H9 (cell line): ENCODE measurements at regions not wholly inside any gene's neighbourhood (a gene's known extent, or its start where the extent isn't known, plus 50 kb on each side); places are given as distances from the start of the nearest gene placed in this dataset.

Experiments
- DNase-seq: peaks from one replicate; pipeline ENCODE4 v3.0.0-alpha.2; 2017
- H2AFZ ChIP-seq: one replicate; pipeline ENCODE4 v1.6.1; 2013; ENCODE audit warnings: mild to moderate bottlenecking, low read length, control low read depth, moderate library complexity
- H2AK5ac ChIP-seq: 2 replicates; pipeline ENCODE4 v1.6.1; 2013; ENCODE audit warnings: low read length, control low read depth, mixed read lengths; ENCODE audit not compliant: insufficient read length
- H2BK120ac ChIP-seq: one replicate; pipeline ENCODE4 v1.6.1; 2013; ENCODE audit warnings: low read depth, mild to moderate bottlenecking, low read length, control low read depth, inconsistent platforms; ENCODE audit not compliant: poor library complexity, severe bottlenecking
- H2BK12ac ChIP-seq: 2 replicates; pipeline ENCODE4 v1.6.1; 2013; ENCODE audit warnings: low read length, control low read depth, mixed read lengths, low read depth; ENCODE audit not compliant: insufficient read length
- H2BK15ac ChIP-seq: 2 replicates; pipeline ENCODE4 v1.6.1; 2013; ENCODE audit warnings: low read depth, low read length, control low read depth
- H2BK20ac ChIP-seq: one replicate; pipeline ENCODE4 v1.6.1; 2013; ENCODE audit warnings: low read depth, mild to moderate bottlenecking, low read length, control low read depth, inconsistent platforms; ENCODE audit not compliant: poor library complexity, severe bottlenecking
- H2BK5ac ChIP-seq: 2 replicates; pipeline ENCODE4 v1.6.1; 2013; ENCODE audit warnings: low read length, control low read depth, mixed read lengths; ENCODE audit not compliant: insufficient read length
- H3K14ac ChIP-seq: 2 replicates; pipeline ENCODE4 v1.6.1; 2013; ENCODE audit warnings: low read length, control low read depth; ENCODE audit not compliant: insufficient read depth
- H3K18ac ChIP-seq: 2 replicates; pipeline ENCODE4 v1.6.1; 2013; ENCODE audit warnings: low read depth, mild to moderate bottlenecking, mixed read lengths, low read length, control low read depth; ENCODE audit not compliant: insufficient read length
- H3K23ac ChIP-seq: 2 replicates; pipeline ENCODE4 v1.6.1; 2013; ENCODE audit warnings: low read length, control low read depth, mixed read lengths, low read depth; ENCODE audit not compliant: insufficient read length
- H3K23me2 ChIP-seq: 2 replicates; pipeline ENCODE4 v1.6.1; 2013; ENCODE audit warnings: low read depth, mild to moderate bottlenecking, mixed read lengths, low read length, control low read depth; ENCODE audit not compliant: insufficient read length, poor library complexity, severe bottlenecking
- H3K27ac ChIP-seq: 2 replicates; pipeline ENCODE4 v1.5.1; 2013; ENCODE audit warnings: low read length, control low read depth, mixed read lengths, low read depth; ENCODE audit not compliant: insufficient read length
- H3K27me3 ChIP-seq: 2 replicates; pipeline ENCODE4 v1.6.1; 2013; ENCODE audit warnings: low read length, control low read depth, inconsistent platforms; ENCODE audit not compliant: insufficient read depth
- H3K4ac ChIP-seq: 2 replicates; pipeline ENCODE4 v1.6.1; 2013; ENCODE audit warnings: low read depth, mild to moderate bottlenecking, control low read depth, inconsistent platforms, low read length, moderate library complexity
- H3K4me1 ChIP-seq: 2 replicates; pipeline ENCODE4 v1.6.1; 2013; ENCODE audit warnings: low read length, control low read depth, inconsistent platforms; ENCODE audit not compliant: insufficient read depth
- H3K4me2 ChIP-seq: 2 replicates; pipeline ENCODE4 v1.6.1; 2013; ENCODE audit warnings: low read length, control low read depth, mixed read lengths; ENCODE audit not compliant: insufficient read length, insufficient read depth
- H3K56ac ChIP-seq: 2 replicates; pipeline ENCODE4 v1.6.1; 2013; ENCODE audit warnings: low read depth, mild to moderate bottlenecking, mixed read lengths, low read length, control low read depth; ENCODE audit not compliant: insufficient read length
- H3K79me1 ChIP-seq: 2 replicates; pipeline ENCODE4 v1.6.1; 2013; ENCODE audit warnings: low read depth, mild to moderate bottlenecking, moderate library complexity, low read length, control low read depth, inconsistent platforms; ENCODE audit not compliant: insufficient read depth, poor library complexity, severe bottlenecking
- H3K79me2 ChIP-seq: 2 replicates; pipeline ENCODE4 v1.6.1; 2013; ENCODE audit warnings: low read length, control low read depth, inconsistent platforms; ENCODE audit not compliant: insufficient read depth
- H3K9ac ChIP-seq: 2 replicates; pipeline ENCODE4 v1.6.1; 2013; ENCODE audit warnings: low read length, control low read depth, mixed read lengths; ENCODE audit not compliant: insufficient read length; ENCODE audit errors: extremely low read depth
- H3K9me3 ChIP-seq: one replicate; pipeline ENCODE4 v1.6.1; 2013; ENCODE audit warnings: low read depth, low read length, inconsistent platforms; ENCODE audit not compliant: control insufficient read depth
- H3T11ph ChIP-seq: one replicate; pipeline ENCODE4 v1.6.1; 2013; ENCODE audit warnings: mild to moderate bottlenecking, low read length, control low read depth, inconsistent platforms
- H4K20me1 ChIP-seq: one replicate; pipeline ENCODE4 v1.6.1; 2013; ENCODE audit not compliant: control insufficient read depth, insufficient read length, insufficient read depth
- H4K5ac ChIP-seq: 2 replicates; pipeline ENCODE4 v1.6.1; 2013; ENCODE audit warnings: low read depth, mild to moderate bottlenecking, mixed read lengths, low read length, control low read depth; ENCODE audit not compliant: insufficient read length
- H4K8ac ChIP-seq: replicated peaks from 2 replicates; pipeline ENCODE4 v1.6.1; 2013; ENCODE audit warnings: low read length, control low read depth, mixed read lengths, low read depth; ENCODE audit not compliant: insufficient read length
- H4K91ac ChIP-seq: 2 replicates; pipeline ENCODE4 v1.6.1; 2013; ENCODE audit warnings: low read depth, mild to moderate bottlenecking, moderate library complexity, mixed read lengths, low read length, control low read depth; ENCODE audit not compliant: insufficient read length
- H3K27ac Mint-ChIP-seq, 3 experiments: 2 replicates in 2 of 3; 3 replicates in 1 of 3; pipeline ENCODE4 v1.8.0; 2020 to 2021; ENCODE audit warnings: mixed read lengths in 3 of 3, mild to moderate bottlenecking in 1 of 3, moderate library complexity in 1 of 3
- H3K27me3 Mint-ChIP-seq: 2 replicates; pipeline ENCODE4 v1.8.0; 2021; ENCODE audit warnings: low read depth, mild to moderate bottlenecking, moderate library complexity, mixed read lengths
- H3K36me3 Mint-ChIP-seq, 3 experiments: 2 replicates in 2 of 3; 3 replicates in 1 of 3; pipeline ENCODE4 v1.8.0; 2020 to 2021; ENCODE audit warnings: low read depth in 3 of 3, mixed read lengths in 3 of 3; ENCODE audit not compliant: insufficient read depth in 1 of 3
- H3K4me1 Mint-ChIP-seq, 2 experiments: 2 replicates each; pipeline ENCODE4 v1.8.0; 2020; ENCODE audit warnings: mixed read lengths in 2 of 2
- H3K4me3 Mint-ChIP-seq, 2 experiments: 2 replicates in 1 of 2; 3 replicates in 1 of 2; pipeline ENCODE4 v1.8.0; 2020 to 2021; ENCODE audit warnings: mild to moderate bottlenecking in 2 of 2, mixed read lengths in 2 of 2, moderate library complexity in 1 of 2
- H3K9me3 Mint-ChIP-seq, 2 experiments: 2 replicates in 1 of 2; 3 replicates in 1 of 2; pipeline ENCODE4 v1.8.0; 2020; ENCODE audit warnings: mild to moderate bottlenecking in 2 of 2, mixed read lengths in 2 of 2, moderate library complexity in 1 of 2
- WGBS: extraction: QIAGEN DNeasy Blood & Tissue Kit; methylation state at CpG from one replicate; pipeline ENCODE4 v1.1.7; 2013; ENCODE audit warnings: missing lambda C conversion rate, low lambda C conversion rate, mixed read lengths; ENCODE audit not compliant: insufficient read length; ENCODE audit errors: extremely low coverage; 5-methylcytosine and 5-hydroxymethylcytosine counted together
- TF ChIP-seq, protein P1 (sequence below): fragments of 200-600 bp; sonication (generic); conservative IDR thresholded peaks from 3 replicates; pipeline ENCODE4 v1.8.0; 2021; ENCODE audit warnings: antibody characterized with exemption, mild to moderate bottlenecking

DNA sequence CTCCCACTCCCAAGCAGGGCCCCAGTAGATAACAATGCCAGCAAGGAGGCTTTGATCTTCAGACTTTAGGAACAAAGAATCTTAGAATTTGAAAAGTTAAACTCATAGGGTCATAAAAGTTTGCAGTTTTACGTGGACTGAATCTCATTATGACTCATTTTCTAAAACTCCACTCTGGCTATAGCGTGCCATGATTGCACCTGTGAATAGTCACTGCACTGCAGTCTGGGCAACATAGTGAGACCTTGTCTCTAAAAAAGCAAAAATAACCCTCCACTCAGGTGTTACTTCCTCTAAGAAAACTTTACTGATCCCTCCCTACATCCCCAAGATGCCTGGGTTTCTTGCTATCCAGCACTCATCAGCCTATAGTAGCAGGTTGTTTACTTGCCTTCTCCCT lies 104.5 kb downstream of the IL20RB start:
- H2AFZ ChIP-seq: no peak overlapping the region
- no CpG with 5 or more reads among the region's 2 CpGs for WGBS
- H2BK15ac ChIP-seq: no peak overlapping the region
- no peak overlapping the region for H2BK12ac ChIP-seq
- H2BK120ac ChIP-seq: no peak overlapping the region
- Mint-ChIP-seq H3K27me3 (peaks cover 17% of the 10 kb centered on the region), H3K36me3 (peaks cover 0 to 6% (median 5%) of the 10 kb centered on the region in 3 experiments; a peak in 2 of 7 replicates), H3K4me1 (peaks cover 29 to 38% of the 10 kb centered on the region in 2 experiments), H3K27ac (no peak overlapping the region), H3K4me3 (no peak overlapping the region), H3K9me3 (peaks cover 0 to 3% of the 10 kb centered on the region in 2 experiments; a peak in 1 of 5 replicates)
- H3K14ac ChIP-seq: no peak overlapping the region
- no peaks in the 10 kb centered on the region for H3K79me1 ChIP-seq
- no peak overlapping the region for H4K8ac ChIP-seq
- peaks cover 10% of the 10 kb centered on the region; the same call in 1 of the 2 replicates for H3K4me1 ChIP-seq
- H3K79me2 ChIP-seq: no peaks in the 10 kb centered on the region
- no peak overlapping the region for H4K5ac ChIP-seq
- no peak overlapping the region for H3K27ac ChIP-seq
- H3K18ac ChIP-seq: no peak overlapping the region
- H4K91ac ChIP-seq: no peak overlapping the region
- no peak overlapping the region for H3K9ac ChIP-seq
- H2AK5ac ChIP-seq: no peak overlapping the region
- no peak overlapping the region for H2BK20ac ChIP-seq
- TF ChIP-seq, protein P1, sequence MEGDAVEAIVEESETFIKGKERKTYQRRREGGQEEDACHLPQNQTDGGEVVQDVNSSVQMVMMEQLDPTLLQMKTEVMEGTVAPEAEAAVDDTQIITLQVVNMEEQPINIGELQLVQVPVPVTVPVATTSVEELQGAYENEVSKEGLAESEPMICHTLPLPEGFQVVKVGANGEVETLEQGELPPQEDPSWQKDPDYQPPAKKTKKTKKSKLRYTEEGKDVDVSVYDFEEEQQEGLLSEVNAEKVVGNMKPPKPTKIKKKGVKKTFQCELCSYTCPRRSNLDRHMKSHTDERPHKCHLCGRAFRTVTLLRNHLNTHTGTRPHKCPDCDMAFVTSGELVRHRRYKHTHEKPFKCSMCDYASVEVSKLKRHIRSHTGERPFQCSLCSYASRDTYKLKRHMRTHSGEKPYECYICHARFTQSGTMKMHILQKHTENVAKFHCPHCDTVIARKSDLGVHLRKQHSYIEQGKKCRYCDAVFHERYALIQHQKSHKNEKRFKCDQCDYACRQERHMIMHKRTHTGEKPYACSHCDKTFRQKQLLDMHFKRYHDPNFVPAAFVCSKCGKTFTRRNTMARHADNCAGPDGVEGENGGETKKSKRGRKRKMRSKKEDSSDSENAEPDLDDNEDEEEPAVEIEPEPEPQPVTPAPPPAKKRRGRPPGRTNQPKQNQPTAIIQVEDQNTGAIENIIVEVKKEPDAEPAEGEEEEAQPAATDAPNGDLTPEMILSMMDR: no peak
- H3K27me3 ChIP-seq: peaks cover 3% of the 10 kb centered on the region; the same call in 1 of the 2 replicates
- H3K4me2 ChIP-seq: no peak overlapping the region
- H3K9me3 ChIP-seq: no peaks in the 10 kb centered on the region
- no peak overlapping the region for H3K56ac ChIP-seq
- no peaks in the 10 kb centered on the region for H4K20me1 ChIP-seq
- no peak overlapping the region for H3K4ac ChIP-seq
- no peaks in the 10 kb centered on the region for H3K23me2 ChIP-seq
- no peak overlapping the region for H2BK5ac ChIP-seq
- DNase-seq: no peak
- no peak overlapping the region for H3K23ac ChIP-seq
- no peak overlapping the region for H3T11ph ChIP-seq
